Astrocyte (in vitro differentiated cells and primary cell): ENCODE measurements at regions not wholly inside any gene's neighbourhood (a gene's known extent, or its start where the extent isn't known, plus 50 kb on each side); places are given as distances from the start of the nearest gene placed in this dataset.

ENCODE experiments used
- DNase-seq: peaks from one replicate; pipeline ENCODE4 v3.0.0-alpha.2; 2010; ENCODE audit warnings: low read depth
- FAIRE-seq: peaks from 2 replicates; lab custom pipeline; 2011; peaks lifted over from hg19 to GRCh38; lab: Jason Lieb, UNC
- H2AFZ ChIP-seq: 2 replicates; pipeline ENCODE4 v1.6.0; 2012; ENCODE audit warnings: low read depth, low read length, inconsistent platforms
- H3K27ac ChIP-seq: 2 replicates; pipeline ENCODE4 v1.5.1; 2011; ENCODE audit warnings: low read depth, low read length, inconsistent platforms
- H3K27me3 ChIP-seq: 2 replicates; pipeline ENCODE4 v1.6.0; 2011; ENCODE audit warnings: low read length, inconsistent platforms; ENCODE audit not compliant: insufficient read depth
- H3K36me3 ChIP-seq: 2 replicates; pipeline ENCODE4 v1.5.1; 2011; ENCODE audit warnings: low read length, inconsistent platforms; ENCODE audit not compliant: insufficient read depth
- H3K4me1 ChIP-seq: 2 replicates; pipeline ENCODE4 v1.5.1; 2011; ENCODE audit warnings: low read length, inconsistent platforms; ENCODE audit not compliant: insufficient read depth
- H3K4me2 ChIP-seq: 2 replicates; pipeline ENCODE4 v1.6.0; 2012; ENCODE audit warnings: low read length, inconsistent platforms
- H3K4me3 ChIP-seq: 2 replicates; pipeline ENCODE4 v1.5.1; 2011; ENCODE audit warnings: low read depth, mild to moderate bottlenecking, low read length, inconsistent platforms; ENCODE audit not compliant: insufficient read depth
- H3K79me2 ChIP-seq: 2 replicates; pipeline ENCODE4 v1.6.0; 2012; ENCODE audit warnings: mild to moderate bottlenecking, low read length, inconsistent platforms; ENCODE audit not compliant: insufficient read depth
- H3K9ac ChIP-seq: 2 replicates; pipeline ENCODE4 v1.6.0; 2012; ENCODE audit warnings: mild to moderate bottlenecking, low read length, inconsistent platforms
- H3K9me3 ChIP-seq: 2 replicates; pipeline ENCODE4 v1.5.1; 2012; ENCODE audit warnings: low read depth, mild to moderate bottlenecking, low read length, inconsistent platforms; ENCODE audit not compliant: insufficient read depth
- H4K20me1 ChIP-seq: 2 replicates; pipeline ENCODE4 v1.6.0; 2012; ENCODE audit warnings: low read length, inconsistent platforms; ENCODE audit not compliant: insufficient read depth
- H3K27ac Mint-ChIP-seq: one replicate; pipeline ENCODE4 v1.8.0; 2021; ENCODE audit warnings: mild to moderate bottlenecking, mixed read lengths; ENCODE audit not compliant: unreplicated experiment
- H3K27me3 Mint-ChIP-seq: one replicate; pipeline ENCODE4 v1.8.0; 2021; ENCODE audit warnings: low read depth, mixed read lengths; ENCODE audit not compliant: unreplicated experiment
- H3K36me3 Mint-ChIP-seq: one replicate; pipeline ENCODE4 v1.8.0; 2021; ENCODE audit warnings: low read depth, mixed read lengths; ENCODE audit not compliant: unreplicated experiment
- H3K4me1 Mint-ChIP-seq: one replicate; pipeline ENCODE4 v1.8.0; 2021; ENCODE audit warnings: low read depth, mixed read lengths; ENCODE audit not compliant: unreplicated experiment
- H3K4me3 Mint-ChIP-seq: one replicate; pipeline ENCODE4 v1.8.0; 2021; ENCODE audit warnings: mild to moderate bottlenecking, moderate library complexity, mixed read lengths; ENCODE audit not compliant: unreplicated experiment
- H3K9me3 Mint-ChIP-seq: one replicate; pipeline ENCODE4 v1.8.0; 2021; ENCODE audit warnings: mild to moderate bottlenecking, mixed read lengths; ENCODE audit not compliant: unreplicated experiment
- CTCF ChIP-seq: IDR thresholded peaks from 2 replicates; pipeline ENCODE4 v1.5.1; 2011; ENCODE audit warnings: low read depth, mild to moderate bottlenecking, inconsistent platforms, low read length, moderate library complexity; ENCODE audit not compliant: insufficient read depth
- EZH2 ChIP-seq: IDR thresholded peaks from 2 replicates; pipeline ENCODE4 v1.6.1; 2012; ENCODE audit warnings: mild to moderate bottlenecking, low read length, inconsistent platforms; ENCODE audit not compliant: insufficient read depth

GRCh38 chr1:177547200-177547599 is 376.4 kb downstream of the BRINP2 start:
- no peaks in the 10 kb centered on the region for H3K4me1 ChIP-seq
- Mint-ChIP-seq H3K27me3 (no peaks in the 10 kb centered on the region), H3K27ac (no peak overlapping the region), H3K4me1 (no peaks in the 10 kb centered on the region), H3K9me3 (peaks cover 1% of the 10 kb centered on the region), H3K4me3 (no peak overlapping the region), H3K36me3 (no peaks in the 10 kb centered on the region)
- FAIRE-seq (no peak), DNase-seq (no peak)
- H3K9ac ChIP-seq, result no peak overlapping the region
- H4K20me1 ChIP-seq, result no peaks in the 10 kb centered on the region
- no peaks in the 10 kb centered on the region for H3K27me3 ChIP-seq
- H3K9me3 ChIP-seq, result no peaks in the 10 kb centered on the region
- no peak overlapping the region for H3K4me2 ChIP-seq
- no peaks in the 10 kb centered on the region for H3K36me3 ChIP-seq
- no peak overlapping the region for H3K27ac ChIP-seq
- no peak overlapping the region for H3K4me3 ChIP-seq
- no peaks in the 10 kb centered on the region for H3K79me2 ChIP-seq
- H2AFZ ChIP-seq, result no peak overlapping the region
- no peak for TF ChIP-seq CTCF

DNA sequence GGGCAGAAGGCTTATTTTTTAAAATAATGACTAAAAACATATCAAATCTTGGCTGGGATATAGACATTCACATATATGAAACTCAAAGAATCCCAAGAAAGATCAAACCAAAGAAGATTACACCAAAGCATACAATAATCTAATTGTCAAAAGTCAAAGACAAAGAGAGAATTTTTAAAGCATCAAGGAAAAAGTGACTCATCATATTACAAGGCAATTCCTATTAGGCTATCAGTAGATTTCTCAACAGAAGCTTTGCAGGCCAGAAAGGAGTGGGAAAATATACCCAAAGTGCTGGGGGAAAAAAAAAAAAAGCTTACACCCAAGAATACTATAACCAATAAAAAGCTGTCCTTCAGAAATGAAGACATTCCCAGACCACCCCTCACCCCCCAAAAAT is 375.6 kb downstream of the BRINP2 start:
- peak; percentile 2 for DNase-seq
- no peaks in the 10 kb centered on the region for H3K36me3 ChIP-seq
- H2AFZ ChIP-seq, result no peak overlapping the region
- H3K9me3 Mint-ChIP-seq, result no peaks in the 10 kb centered on the region
- no peaks in the 10 kb centered on the region for H4K20me1 ChIP-seq
- TF ChIP-seq CTCF (no peak), EZH2 (no peak)
- no peak overlapping the region for H3K27ac Mint-ChIP-seq
- H3K9me3 ChIP-seq, result no peaks in the 10 kb centered on the region
- no peak overlapping the region for H3K27ac ChIP-seq
- H3K79me2 ChIP-seq, result no peaks in the 10 kb centered on the region
- no peak overlapping the region for H3K9ac ChIP-seq
- no peak overlapping the region for H3K4me3 Mint-ChIP-seq
- no peak for FAIRE-seq
- H3K4me1 Mint-ChIP-seq, result no peaks in the 10 kb centered on the region
- H3K27me3 Mint-ChIP-seq, result no peaks in the 10 kb centered on the region
- no peaks in the 10 kb centered on the region for H3K36me3 Mint-ChIP-seq
- H3K4me2 ChIP-seq, result no peak overlapping the region
- no peaks in the 10 kb centered on the region for H3K4me1 ChIP-seq
- no peak overlapping the region for H3K4me3 ChIP-seq
- H3K27me3 ChIP-seq, result no peaks in the 10 kb centered on the region

- no peak for TF ChIP-seq CTCF
- no peak for TF ChIP-seq EZH2
- Histone ChIP-seq H3K27me3 (no peaks in the 10 kb centered on the region), H3K4me2 (no peak overlapping the region), H3K9ac (no peak overlapping the region), H3K4me1 (no peaks in the 10 kb centered on the region), H3K36me3 (no peaks in the 10 kb centered on the region), H2AFZ (no peak overlapping the region), H3K9me3 (no peaks in the 10 kb centered on the region), H4K20me1 (no peaks in the 10 kb centered on the region), H3K27ac (no peak overlapping the region), H3K4me3 (no peak overlapping the region), H3K79me2 (no peaks in the 10 kb centered on the region)
- H3K36me3 Mint-ChIP-seq, result no peaks in the 10 kb centered on the region
- H3K27me3 Mint-ChIP-seq, result peaks cover 8% of the 10 kb centered on the region
- H3K9me3 Mint-ChIP-seq, result no peaks in the 10 kb centered on the region
- FAIRE-seq (no peak), DNase-seq (no peak)
- no peak overlapping the region for H3K4me3 Mint-ChIP-seq
- no peaks in the 10 kb centered on the region for H3K4me1 Mint-ChIP-seq
- no peak overlapping the region for H3K27ac Mint-ChIP-seq
These were observed 355.4 kb downstream of the BRINP2 start for GRCh38 chr1:177526201-177526600.
